ENCODE measurements at regions not wholly inside any gene's neighbourhood (a gene's known extent, or its start where the extent isn't known, plus 50 kb on each side); places are given as distances from the start of the nearest gene placed in this dataset.
"Not testable (repeated sequence)": the region's sequence is repeated elsewhere in the genome, so short reads cannot be mapped to it uniquely, and the experiment has no call there.

DNA sequence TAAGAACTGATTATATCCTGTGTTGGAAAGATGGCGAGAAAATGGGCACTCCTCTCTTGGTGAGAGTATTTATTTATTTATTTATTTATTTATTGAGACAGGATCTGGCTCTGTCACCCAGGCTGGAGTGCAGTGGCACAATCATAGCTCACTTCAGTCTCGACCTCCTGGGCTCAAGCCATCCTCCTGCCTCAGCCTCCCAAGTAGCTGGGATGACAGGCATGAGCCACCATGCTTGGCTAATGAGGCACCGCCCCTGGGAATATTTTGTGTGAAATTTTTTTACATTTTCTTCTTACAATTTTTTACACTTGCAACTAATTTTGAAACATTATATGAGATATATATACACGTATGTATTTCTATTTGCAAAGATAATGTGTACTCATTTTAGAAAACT lies 150.5 kb upstream of the PRR20G start:
- no peak for DNase-seq

DNA sequence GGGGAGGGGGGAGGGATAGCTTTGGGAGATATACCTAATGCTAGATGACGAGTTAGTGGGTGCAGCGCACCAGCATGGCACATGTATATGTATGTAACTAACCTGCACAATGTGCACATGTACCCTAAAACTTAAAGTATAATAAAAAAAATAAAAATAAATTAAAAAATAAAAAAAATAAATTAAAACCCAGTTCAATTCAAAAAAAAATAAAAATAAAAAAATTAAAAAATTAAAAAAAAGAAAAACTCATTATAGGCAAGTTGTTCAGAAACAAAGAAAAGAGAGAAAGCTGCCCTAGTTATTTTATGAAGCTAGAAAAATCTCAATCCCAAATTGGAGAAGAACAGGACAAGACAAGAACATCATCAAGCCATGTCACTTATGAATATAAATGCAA lies 147.5 kb upstream of the PRR20G start:
- DNase-seq: not testable (repeated sequence)

DNA sequence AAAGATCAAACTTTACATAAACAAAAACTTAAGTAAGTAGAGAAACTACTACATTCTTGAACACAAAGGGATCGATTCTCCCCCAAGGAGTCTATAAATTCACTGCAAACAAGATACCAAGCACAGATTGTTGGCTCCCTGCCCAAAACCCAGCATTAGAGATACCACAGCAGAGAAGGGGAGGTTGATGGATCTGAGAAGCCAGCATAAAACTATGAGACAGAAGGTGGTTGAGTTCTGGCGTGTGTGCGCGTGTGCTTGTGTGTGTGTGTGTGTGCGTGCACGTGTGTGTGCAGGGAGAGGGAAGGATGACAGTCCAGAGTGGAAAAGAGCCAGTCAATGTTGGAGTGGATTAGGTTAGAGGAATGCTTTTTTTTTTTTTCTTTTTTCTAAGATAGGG lies 143.2 kb upstream of the PRR20G start:
- peak; percentile 24 for DNase-seq

DNA sequence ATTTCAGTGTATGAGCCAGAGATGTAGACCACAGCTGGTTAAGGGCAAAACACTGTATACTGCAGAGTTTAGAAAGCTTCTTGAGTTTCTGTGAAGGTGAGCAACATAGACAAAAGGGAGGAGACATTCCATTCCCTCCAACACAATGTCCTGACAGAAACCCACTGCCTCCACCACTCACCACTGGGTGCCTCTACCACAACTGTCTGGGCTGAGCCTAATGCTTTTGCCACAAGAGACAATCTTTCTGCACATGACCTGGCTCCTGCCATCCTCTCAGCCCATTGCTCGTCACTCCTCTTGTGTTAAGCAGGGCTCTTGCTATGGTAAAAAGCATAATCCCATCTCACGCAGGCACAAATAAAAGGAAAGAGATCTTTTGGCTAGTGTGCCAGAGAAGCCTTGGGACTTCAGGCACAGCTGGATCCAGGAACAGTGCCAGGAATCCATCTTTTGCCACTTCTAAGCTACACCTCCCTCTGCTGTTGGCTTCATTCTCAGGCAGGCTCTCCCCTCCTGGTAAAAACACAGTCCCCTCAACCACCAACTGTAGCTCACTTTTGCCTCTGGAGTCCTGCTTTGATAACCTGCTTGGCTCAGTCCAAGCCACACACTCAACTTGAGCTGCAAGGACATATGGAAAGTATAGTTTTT lies 140.6 kb upstream of the PRR20G start:
- peak; percentile 67 for DNase-seq

DNA sequence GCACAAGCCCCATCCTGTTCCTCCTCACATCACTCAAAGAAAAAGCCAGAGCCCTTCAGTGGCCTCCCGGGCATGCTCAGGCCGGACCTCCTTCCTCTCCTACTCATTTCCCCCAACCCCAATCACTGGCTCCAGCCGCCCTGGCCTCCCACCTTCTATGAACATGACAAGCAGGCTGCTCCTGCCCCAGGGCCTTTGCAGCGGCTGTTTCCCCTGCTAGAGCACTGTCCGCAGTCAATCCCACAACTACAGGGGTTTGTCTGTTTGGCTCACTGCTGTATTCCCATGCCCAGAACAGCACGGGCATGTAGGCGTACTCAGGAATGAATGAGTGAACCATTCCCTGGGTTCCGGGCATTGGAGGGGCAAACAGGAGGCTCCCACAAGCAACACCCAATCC lies 139.8 kb upstream of the PRR20G start:
- DNase-seq: no peak

DNA sequence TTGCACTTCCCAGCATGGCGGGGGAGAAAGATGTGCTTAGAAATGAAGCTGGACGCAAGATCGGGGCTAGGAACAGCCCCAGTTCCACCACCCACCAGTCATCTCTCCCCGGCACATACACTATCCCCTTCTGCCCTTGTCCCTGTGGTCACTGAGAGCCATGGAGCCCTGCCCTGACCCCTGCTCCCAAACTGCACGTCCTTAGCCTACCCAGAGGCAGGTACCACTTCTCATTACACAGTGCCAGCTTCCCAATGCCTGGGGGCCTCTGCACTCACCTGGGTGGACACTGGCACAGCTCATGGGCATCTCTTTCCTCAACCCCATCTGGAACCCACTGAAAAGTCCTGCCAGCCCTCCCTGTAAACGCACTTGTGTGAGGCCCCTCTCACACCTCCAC lies 139.3 kb upstream of the PRR20G start:
- DNase-seq: no peak

DNA sequence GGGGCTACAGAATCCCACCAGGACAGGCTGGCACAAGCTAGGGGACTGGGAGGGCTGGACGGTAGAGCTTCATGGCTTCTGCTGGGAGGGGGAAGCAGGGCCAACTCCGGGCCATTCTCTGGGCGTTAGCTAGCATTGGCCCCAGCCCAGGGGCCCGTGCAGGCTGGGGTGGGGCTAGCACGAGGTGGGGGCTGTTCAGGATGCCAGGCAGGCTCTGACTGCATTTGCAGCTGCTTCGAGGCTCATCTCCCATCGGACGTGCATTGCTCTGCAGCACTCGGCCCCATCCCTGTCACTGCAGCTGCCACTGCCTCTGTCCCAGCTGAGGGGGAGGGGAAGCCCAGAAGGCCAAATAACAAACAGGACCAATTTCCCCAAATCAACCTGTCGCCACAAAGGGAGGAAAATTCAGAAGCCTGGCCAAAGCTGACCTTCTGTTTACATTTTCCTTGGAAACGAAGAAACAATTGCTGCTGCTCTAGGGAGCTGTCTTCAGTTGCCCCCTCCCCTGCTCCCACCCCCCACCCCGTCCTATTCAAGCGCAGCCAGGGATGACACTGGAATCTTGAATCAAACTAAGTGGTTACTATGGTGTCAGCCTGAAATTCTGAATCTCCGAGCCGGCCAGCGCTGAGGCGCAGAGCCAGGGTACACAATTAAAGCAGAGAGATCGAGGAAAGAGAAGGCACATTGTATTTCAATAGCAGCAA lies 138.8 kb upstream of the PRR20G start:
- no peak for DNase-seq

DNA sequence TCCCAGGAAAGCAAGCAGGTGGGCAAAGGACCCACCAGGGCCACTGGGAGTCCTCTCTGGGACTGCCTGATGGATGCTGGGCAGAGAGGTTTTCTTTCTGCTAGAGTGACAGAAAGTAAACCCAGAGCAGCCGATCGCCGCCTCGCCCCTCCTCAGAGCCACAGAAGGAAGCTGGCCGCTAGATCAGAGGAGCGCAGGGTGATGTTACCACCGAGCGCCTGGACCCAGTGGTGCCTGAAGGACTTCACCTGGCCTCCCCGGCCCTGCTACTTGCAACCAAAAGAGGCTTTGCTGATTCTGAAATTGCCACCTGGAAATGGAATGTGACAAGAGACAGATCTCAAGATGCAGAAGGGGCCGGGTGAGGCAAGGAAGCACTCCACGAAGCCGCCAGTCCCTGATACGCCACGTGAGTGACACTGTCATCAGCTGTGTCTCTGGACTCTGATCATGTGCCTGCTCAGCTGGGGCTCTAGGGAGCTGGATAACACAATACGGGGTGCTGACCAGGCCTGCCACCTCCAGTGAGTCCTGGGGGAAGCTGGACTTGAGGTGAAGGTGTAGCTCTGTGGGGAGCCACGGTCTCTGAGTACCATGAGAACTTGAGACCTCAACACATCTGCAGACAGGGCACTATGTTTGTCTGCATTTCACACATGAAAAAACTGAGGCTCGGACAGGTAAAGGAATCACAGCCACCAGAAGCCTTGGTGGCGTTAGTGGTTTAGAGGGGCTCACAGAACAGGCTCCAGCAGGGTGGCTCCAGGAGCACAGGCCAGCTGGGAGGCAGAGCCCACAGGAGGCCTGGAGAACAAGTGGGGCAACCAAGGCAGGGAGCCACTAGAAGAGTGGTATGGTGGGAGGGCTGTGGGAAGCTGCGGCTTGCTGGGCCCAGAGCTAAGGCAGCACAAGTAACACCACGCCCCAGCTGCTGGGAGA lies 137.9 kb upstream of the PRR20G start:
- DNase-seq: no peak

DNA sequence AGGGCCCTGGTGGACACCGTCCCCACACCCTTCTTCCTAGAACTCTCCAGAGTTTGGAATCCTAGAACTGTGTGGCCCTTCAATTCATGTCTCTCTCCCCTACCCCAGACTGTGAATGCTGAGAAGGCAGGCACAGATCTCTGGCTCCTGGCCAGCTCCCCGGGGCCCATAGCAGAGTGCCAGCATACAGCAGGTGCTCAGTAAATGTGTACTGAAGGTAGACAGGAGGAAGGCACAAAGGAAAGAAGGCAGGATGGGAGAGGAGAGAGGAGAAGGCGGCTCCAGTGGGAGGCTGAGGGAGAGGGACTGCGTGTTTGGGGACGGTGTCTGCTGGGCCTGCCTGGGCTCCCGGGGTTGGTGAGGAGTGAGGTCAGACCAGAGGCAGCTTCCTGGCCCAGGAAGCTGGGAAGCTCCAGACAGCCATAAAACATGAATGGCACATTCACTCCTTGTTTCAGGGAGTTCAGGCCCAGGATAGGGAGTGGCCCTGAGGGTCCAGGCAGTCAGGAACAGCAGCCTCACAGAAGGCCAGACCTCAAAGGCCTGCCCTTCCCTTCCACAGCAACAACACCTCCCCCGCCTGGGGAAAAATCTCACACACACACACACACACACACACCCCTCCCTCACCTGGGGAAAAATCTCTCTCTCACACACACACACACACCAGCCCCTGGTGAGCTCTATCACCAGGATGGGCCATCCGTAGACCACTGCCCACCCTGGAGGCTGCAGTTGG lies 137.1 kb upstream of the PRR20G start:
- DNase-seq: no peak

DNA sequence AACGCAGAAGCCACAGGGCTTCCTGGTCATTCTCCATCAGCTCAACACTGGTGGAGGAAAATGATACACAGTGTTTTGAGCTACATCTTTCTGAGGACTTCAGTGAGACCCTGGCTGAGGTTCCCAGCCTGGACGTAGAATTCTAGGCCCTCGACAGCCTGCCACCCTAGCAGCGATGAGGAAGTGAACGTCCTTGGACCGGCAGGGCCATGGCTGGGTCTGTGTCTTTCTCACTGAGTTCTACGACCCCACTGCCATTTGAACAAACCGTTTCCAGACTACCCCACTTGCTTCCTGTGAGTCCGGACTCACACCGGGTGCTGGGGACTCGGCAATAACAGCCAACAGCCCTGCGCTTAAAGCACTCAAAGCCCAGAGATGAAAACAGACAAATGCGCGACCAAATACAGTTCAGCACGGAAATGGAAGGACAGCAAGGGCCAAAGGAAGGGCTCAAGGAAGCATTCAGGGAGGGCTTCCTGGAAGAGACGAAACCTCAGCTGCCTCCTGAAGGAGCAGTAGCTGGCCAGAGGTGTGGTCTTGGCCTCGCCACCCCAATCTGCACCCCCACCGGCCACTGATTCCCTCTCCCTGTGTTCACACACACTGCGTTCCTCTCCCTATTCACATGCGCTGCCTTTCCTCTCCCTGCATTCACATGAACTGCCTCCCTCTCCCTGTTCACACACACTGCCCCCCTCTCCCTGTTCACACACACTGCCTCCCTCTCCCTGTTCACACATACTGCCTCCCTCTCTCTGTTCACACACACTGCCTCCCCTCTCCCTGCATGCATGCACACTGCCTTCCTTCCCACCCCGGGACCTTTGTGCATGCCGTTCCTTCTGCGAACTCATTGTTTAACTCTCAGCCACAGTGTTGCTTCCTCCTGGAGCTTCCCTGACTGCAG lies 136.3 kb upstream of the PRR20G start:
- DNase-seq: no peak

DNA sequence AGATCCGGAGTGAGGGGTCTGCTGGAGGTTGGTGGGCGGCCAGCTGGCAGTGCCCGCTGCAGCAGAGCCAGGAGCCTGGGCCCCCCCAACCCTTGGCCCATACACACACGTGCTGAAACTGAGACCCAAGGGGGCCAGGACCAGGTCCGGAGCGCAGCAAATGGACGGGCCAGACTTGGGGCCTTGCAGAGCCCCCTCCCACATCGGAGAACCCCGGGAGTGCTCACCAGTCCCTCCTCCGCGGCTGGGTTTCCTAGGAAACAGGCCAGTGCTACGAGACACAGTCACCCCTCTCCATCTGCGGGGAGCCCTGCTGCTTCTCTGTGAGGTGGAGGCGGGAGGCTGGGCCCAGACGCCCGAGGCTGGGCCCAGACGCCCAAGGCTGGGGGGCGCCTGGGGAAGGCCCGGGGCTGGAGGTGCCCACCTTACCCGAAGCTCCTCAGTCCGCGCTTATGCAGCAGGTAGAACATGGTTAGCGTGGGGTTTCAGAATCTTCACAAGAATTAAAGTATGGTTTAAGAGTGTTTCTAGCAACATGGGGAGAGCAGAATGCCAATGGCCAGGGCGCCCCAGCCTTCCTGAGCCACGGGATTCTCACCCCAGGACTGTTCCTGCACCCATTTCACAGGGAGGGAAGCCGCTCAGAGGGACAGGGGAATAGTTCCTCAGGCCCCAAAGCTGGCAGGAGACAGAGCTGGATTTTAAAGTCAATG lies 135.0 kb upstream of the PRR20G start:
- DNase-seq: no peak

DNA sequence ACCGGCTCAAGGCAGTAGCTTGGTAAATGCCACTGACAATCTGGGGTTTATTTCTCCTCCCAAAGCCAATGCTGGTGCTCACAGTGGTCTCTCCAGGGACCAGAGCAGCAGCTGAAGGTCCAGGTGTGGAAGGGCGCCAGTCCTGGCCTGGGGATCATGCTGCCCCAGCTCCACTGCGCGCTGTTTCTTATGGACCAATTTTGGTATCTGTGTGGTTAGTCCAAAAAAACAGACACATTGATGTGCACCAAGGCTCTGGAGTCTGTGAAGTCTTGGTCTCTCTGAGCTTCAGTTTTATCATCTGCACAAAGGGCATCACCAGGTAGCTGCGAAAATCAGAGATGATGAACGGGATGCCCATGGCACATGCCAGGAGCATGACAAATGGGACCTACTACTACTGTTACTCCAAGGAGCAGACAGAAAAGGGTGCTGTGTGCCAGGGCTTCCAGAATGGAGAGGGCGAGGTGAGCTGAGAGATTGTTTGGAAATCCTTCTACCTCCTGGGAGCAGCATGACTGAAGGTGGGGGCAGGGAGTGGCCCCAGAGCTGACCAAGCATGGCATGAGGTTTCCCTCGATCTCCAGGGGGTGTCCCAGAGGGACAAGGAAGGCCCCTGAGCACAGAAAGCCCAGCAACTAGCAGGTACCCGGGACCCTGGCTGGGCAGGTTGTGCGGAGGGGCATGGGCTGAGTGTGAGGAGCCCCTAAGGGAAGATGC lies 134.3 kb upstream of the PRR20G start:
- DNase-seq: no peak

DNA sequence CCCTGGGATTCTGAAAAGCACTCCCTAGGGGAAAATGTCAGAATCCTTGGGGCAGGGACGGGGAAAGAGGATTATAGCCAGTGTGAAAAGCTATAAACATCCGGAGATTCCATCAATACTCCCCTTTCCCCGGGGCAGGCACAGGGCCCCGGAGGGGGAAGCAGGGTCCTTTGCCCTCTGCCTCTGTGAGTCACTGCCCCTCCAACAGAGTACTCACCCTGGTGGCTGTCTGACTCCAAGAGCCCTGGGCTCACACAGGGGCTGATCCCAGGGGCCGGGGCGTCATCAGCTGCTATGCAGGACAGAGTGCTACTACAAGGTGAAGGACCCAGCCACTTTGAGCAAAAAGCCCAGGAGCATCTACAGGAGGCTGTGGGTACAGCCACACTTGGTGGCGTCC lies 133.0 kb upstream of the PRR20G start:
- no peak for DNase-seq

DNA sequence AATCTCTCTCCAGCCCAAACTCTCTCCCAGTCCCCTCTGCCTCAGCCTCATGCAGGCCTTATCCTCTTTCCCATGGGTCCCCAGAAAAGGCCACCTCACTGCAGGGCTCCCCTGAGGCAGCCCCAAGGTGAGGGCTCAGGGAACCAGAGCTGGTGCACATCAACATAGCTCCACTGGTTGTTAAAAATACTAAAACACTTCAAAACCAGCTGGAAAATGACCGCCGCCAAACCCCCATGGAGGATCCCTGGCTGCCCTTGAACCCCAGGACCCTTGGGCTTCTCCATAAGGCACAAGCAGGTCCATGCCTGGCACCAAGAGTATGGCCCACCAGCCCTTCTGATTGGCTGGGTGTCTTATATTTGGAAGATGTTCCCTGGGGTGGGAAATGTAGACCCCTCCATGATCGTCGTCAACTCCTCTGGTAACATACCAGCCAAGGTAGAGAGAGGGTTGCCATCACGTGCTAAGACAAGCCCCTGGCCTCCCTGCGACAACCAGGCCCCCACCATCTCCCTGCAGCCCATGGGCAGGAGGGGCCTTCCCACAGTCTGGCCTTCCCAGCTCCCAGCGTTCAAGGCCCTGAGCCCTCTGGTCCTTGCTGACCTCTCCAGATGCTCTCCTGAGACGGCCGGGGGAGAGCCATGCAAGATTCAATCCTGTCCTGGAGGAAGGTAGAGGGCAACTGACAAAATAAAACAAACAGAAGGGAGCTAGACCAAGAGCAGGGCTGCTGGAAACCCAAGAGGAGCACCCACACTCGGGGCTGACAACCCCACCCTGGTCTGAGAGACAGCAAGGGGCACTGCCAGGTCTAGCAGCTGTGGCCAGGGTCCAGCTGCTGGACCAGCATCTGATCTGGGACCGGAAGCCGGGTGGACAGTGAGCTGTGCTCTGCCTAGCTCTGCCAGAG lies 132.1 kb upstream of the PRR20G start:
- no peak for DNase-seq

DNA sequence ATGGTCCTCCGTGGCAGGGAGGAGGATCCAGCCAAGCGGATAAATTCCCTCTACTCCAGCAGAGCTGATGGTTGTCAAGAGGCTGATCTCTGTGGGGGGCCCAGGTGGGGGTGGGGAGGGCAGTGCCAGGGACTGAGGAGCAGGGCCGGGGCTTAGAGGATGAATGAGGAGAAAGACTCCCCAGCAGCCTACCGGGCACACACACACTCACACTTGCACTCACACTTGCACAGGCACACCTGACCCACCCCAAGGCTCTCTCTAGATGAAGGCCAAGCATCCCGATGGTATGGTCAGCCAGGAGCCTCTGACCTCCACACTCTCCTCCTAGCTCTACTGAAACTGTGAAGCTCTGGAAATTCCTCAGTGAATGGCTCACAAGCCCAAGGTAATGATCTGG lies 131.3 kb upstream of the PRR20G start:
- DNase-seq: no peak

DNA sequence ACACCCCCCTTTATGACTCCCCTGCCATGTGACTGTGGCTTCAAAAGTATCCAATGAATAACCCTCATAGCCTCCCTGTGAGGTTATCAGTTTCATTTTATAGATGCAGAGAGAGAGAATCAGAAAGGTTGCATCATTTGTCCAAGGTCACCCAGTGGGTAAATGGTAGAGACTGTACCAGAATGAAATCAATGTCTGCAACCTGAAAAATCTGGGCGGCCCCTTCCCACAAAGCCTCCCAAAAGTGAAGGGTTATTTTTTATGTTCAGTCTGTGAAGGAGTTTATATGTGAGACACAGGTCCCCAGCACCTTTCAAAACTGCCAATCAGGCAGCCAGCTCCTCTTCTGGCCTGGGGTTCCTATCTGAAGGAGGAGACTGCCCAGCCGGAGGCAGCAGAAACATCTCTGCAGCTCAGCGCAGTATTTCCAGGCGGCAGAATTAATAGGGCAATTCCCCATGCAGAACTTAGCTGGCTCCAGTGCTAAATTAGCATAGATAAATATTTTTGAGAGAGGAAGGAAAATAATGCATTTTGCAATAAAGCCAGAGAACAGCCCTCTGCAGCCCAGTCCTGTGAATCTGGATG lies 130.8 kb upstream of the PRR20G start:
- DNase-seq: no peak

DNA sequence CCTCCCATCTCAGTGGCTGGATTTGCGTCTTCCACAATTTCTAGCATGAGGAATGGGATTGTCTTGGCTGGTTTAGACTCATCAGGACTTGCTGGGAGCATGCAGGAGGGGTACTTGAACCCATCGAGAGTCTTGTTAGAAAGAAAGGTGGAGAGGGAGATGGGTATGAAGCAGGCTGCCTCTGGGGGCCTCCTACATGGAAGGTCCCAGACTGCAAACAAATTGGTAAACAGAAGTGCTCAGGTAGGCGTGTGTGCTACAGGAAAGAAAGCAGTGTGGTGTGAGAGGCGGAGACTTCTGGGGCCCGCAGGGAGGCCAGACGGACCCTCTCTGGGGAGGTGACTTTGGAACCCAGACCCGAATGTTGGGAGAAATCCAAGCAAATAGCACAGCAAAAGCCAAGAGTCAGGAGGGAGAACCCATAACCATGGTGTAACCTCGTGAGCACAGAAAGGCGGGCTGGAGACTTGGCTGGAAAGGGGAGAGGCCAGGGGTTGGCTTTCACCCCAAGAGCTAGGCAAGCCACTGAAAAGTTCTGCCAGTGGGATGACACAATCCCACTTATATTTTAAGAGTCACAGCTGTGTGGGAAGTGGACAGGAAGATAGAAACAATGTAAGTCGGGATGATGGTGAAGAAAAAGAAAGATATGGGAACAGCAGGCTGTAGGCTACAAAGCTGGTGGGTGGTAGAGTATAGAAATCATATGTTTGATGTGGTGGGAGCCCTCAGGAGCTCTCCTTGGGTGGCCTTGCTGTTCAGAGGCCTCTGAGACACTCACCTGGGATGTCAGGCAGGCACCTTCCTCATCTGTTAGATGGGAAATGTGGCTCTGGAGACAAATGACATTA lies 130.1 kb upstream of the PRR20G start:
- DNase-seq: no peak

DNA sequence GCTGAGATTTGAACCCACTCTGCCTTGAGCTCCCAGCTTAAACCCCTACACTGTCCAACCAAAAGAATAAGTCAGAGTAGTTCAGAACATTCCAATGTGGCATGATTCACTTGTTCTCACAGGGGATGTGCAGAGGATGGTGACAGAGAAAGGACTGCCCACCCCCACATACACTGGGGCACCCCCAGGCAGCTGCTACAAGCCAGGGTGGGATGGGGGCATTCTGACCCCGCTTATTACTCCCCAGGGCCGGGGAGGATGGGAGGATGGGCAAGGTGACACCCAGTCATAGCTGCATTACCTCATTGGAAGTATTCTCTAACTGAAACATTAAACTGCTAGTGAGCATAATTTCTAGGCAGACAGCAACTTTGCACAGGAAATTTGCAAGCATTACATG lies 126.0 kb upstream of the PRR20G start:
- DNase-seq: no peak

Data from NCI-H446 treated with DMSO at 0.1 percent for 48 hours (cell line).